Gastrocnemius medialis (tissue), 4 donors: ENCODE measurements at regions not wholly inside any gene's neighbourhood (a gene's known extent, or its start where the extent isn't known, plus 50 kb on each side); places are given as distances from the start of the nearest gene placed in this dataset.

Source experiments
- ATAC-seq, 2 donors: fragments of 150-250 bp; one replicate each; pipeline ENCODE4 v1.9.1; 2016
- DNase-seq, 2 donors: peaks; one replicate each; pipeline ENCODE4 v3.0.0-alpha.2; 2019
- H3K27ac ChIP-seq, 4 donors: fragments of 200-600 bp; sonication (generic); 1 replicate in 1 of 4; 2 replicates in 3 of 4; pipeline ENCODE4 v1.5.1; 2016 to 2018; ENCODE audit warnings: mild to moderate bottlenecking in 2 of 4, moderate library complexity in 1 of 4
- H3K27me3 ChIP-seq, 3 donors: fragments of 200-600 bp; sonication (generic) in 2 of 3; 1 replicate in 1 of 3; 2 replicates in 2 of 3; pipeline versions ENCODE4 v1.5.1 to v1.6.0; 2016 to 2019; ENCODE audit warnings: mild to moderate bottlenecking in 1 of 3, moderate library complexity in 1 of 3
- H3K36me3 ChIP-seq, 2 donors: fragments of 200-600 bp; sonication (generic) in 1 of 2; one replicate each; pipeline ENCODE4 v1.5.1; 2017 to 2018
- H3K4me1 ChIP-seq, 2 donors: fragments of 200-600 bp; sonication (generic) in 1 of 2; one replicate each; pipeline ENCODE4 v1.5.1; 2016 to 2017; ENCODE audit warnings: mild to moderate bottlenecking in 2 of 2
- H3K4me3 ChIP-seq, 4 donors: fragments of 200-600 bp; sonication (generic) in 3 of 4; 1 replicate in 1 of 4; 2 replicates in 3 of 4; pipeline ENCODE4 v1.5.1; 2016 to 2019; ENCODE audit warnings: mild to moderate bottlenecking in 2 of 4
- H3K9me3 ChIP-seq, 3 donors: fragments of 200-600 bp; sonication (generic) in 2 of 3; 1 replicate in 1 of 3; 2 replicates in 2 of 3; pipeline ENCODE4 v1.5.1; 2016 to 2019
- CTCF ChIP-seq, 5 experiments: fragments of 450-650 bp in 3 of 5; fragments of 200-600 bp in 2 of 5; sonication (generic) in 2 of 5; IDR thresholded peaks in 4 of 5; conservative IDR thresholded peaks in 1 of 5; 1 replicate in 4 of 5; 2 replicates in 1 of 5; pipeline ENCODE4 v1.5.1; 2016 to 2019; ENCODE audit warnings: antibody characterized with exemption in 5 of 5, mild to moderate bottlenecking in 3 of 5, moderate library complexity in 3 of 5
- POLR2A ChIP-seq, 2 donors: fragments of 450-650 bp; IDR thresholded peaks; one replicate each; pipeline ENCODE4 v1.6.1; 2017; ENCODE audit warnings: antibody characterized with exemption in 2 of 2, mild to moderate bottlenecking in 2 of 2, moderate library complexity in 2 of 2
- in situ Hi-C, 4 donors: fragments of 200-750 bp; cut with MboI; loops; one replicate each; pipeline versions ENCODE4 v1.15.0 to v1.8.0; 2017; ENCODE audit warnings: low sequenced_read_pairs in 4 of 4
- intact Hi-C: fragments of 100-400 bp; cut with DNase I; formaldehyde crosslinking; loops from one replicate; pipeline ENCODE4 v1.15.1; 2023; ENCODE audit warnings: low total_unique reads

DNA sequence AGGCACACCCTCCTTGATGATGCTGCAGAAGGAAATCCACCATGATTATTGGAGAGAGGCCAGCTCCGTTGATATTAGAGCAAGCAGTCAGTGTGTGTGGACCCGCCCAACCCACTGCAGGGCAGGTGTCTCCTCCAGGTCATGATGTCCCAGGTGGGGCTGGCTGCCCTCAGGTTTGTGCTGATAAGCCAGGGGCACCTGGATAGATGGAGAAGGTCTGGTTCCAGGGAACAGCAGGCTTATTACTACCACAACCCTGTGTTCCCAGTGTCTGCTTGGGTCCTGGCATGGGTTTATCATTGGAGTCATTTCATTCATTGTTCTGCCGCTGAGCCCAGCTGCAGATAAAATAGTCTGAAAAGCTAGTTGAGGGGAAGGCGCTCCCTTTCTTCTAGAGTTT is 181.1 kb upstream of the NECTIN1 start:
- in situ Hi-C loops = no loop called here
- Histone ChIP-seq H3K4me3 (no peak overlapping the region), H3K4me1 (no peaks in the 10 kb centered on the region), H3K9me3 (no peaks in the 10 kb centered on the region), H3K27me3 (peaks cover 2 to 15% (median 4%) of the 10 kb centered on the region in 3 donors), H3K36me3 (no peaks in the 10 kb centered on the region), H3K27ac (no peak overlapping the region)
- no peak for TF ChIP-seq CTCF (IDR thresholded peaks at IDR 0.05 in 4 of 5, conservative IDR thresholded peaks at IDR 0.05 in 1 of 5)
- TF ChIP-seq POLR2A (IDR thresholded peaks at IDR 0.05) = no peak
- intact Hi-C loops = no loop called here
- no peak for DNase-seq
- no peak for ATAC-seq

DNA sequence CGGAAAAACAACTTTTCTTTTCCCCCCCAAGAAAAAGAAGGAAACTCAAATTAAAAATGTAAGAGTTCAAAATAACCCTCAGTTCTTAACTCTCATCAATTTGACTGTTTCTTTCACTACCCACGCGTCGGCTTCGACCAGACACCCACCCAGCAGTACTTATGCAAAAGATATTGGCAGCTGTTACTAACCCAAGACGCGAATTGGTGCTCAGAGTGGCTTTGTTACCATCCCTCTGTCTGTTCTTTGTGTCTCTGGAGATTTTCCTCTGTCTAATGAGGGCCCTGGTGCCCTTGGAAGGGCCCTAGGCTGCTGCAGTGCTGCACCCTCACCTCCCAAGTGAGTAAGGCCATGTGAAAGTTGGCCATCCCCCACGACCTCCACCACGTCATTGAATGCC is 180.5 kb upstream of the NECTIN1 start:
- Histone ChIP-seq H3K27ac (no peak overlapping the region), H3K4me3 (no peak overlapping the region), H3K27me3 (peaks cover 3 to 15% (median 4%) of the 10 kb centered on the region in 3 donors), H3K4me1 (no peaks in the 10 kb centered on the region), H3K9me3 (no peaks in the 10 kb centered on the region), H3K36me3 (no peaks in the 10 kb centered on the region)
- TF ChIP-seq CTCF (IDR thresholded peaks at IDR 0.05 in 4 of 5, conservative IDR thresholded peaks at IDR 0.05 in 1 of 5) (no peak), POLR2A (IDR thresholded peaks at IDR 0.05) (no peak)
- ATAC-seq (no peak), DNase-seq (no peak)
- in situ Hi-C loops (no loop called here), intact Hi-C loops (no loop called here)

GRCh38 chr11:119909077-119909476 is 180.1 kb upstream of the NECTIN1 start:
- Histone ChIP-seq H3K27me3 (peaks cover 3 to 15% (median 4%) of the 10 kb centered on the region in 3 donors), H3K36me3 (no peaks in the 10 kb centered on the region), H3K4me3 (no peak overlapping the region), H3K27ac (no peak overlapping the region), H3K4me1 (no peaks in the 10 kb centered on the region), H3K9me3 (no peaks in the 10 kb centered on the region)
- ATAC-seq (no peak), DNase-seq (no peak)
- intact Hi-C loops (no loop called here), in situ Hi-C loops (no loop called here)
- no peak for TF ChIP-seq POLR2A (IDR thresholded peaks at IDR 0.05)
- TF ChIP-seq CTCF (IDR thresholded peaks at IDR 0.05 in 4 of 5, conservative IDR thresholded peaks at IDR 0.05 in 1 of 5) = no peak

- Histone ChIP-seq H3K4me3 (no peak overlapping the region), H3K27ac (no peak overlapping the region), H3K27me3 (peaks cover 3 to 15% (median 4%) of the 10 kb centered on the region in 3 donors), H3K9me3 (no peaks in the 10 kb centered on the region), H3K36me3 (no peaks in the 10 kb centered on the region), H3K4me1 (no peaks in the 10 kb centered on the region)
- ATAC-seq (no peak), DNase-seq (no peak)
- TF ChIP-seq POLR2A (IDR thresholded peaks at IDR 0.05) (no peak), CTCF (IDR thresholded peaks at IDR 0.05 in 4 of 5, conservative IDR thresholded peaks at IDR 0.05 in 1 of 5) (no peak)
- in situ Hi-C loops = no loop called here
- intact Hi-C loops = no loop called here
Observed at GRCh38 chr11:119908573-119908904, 179.5 kb upstream of the NECTIN1 start.

- no peak for ATAC-seq
- H3K36me3 ChIP-seq = no peaks in the 10 kb centered on the region
- in situ Hi-C loops = no loop called here
- DNase-seq = no peak
- peaks cover 3 to 15% (median 4%) of the 10 kb centered on the region in 3 donors for H3K27me3 ChIP-seq
- TF ChIP-seq POLR2A (IDR thresholded peaks at IDR 0.05) = no peak
- no peak for TF ChIP-seq CTCF (IDR thresholded peaks at IDR 0.05 in 4 of 5, conservative IDR thresholded peaks at IDR 0.05 in 1 of 5)
- no peak overlapping the region for H3K4me3 ChIP-seq
- H3K9me3 ChIP-seq = no peaks in the 10 kb centered on the region
- no peak overlapping the region for H3K27ac ChIP-seq
- no peaks in the 10 kb centered on the region for H3K4me1 ChIP-seq
- intact Hi-C loops = no loop called here
Observed at GRCh38 chr11:119907878-119908572, 179.0 kb upstream of the NECTIN1 start.
